MM.1S (cell line): ENCODE measurements at regions not wholly inside any gene's neighbourhood (a gene's known extent, or its start where the extent isn't known, plus 50 kb on each side); places are given as distances from the start of the nearest gene placed in this dataset.

Experiments
- DNase-seq: peaks from one replicate; pipeline ENCODE4 v3.0.0-alpha.2; 2015
- H2AFZ ChIP-seq: fragments of 300-600 bp; sonication (generic); 2 replicates; pipeline ENCODE4 v1.6.0; 2016; ENCODE audit warnings: antibody characterized with exemption, low read length
- H3F3A ChIP-seq: fragments of 300-600 bp; sonication (generic); 2 replicates; pipeline ENCODE4 v1.6.1; 2016; ENCODE audit warnings: mild to moderate bottlenecking, antibody characterized with exemption, low read length, moderate library complexity, mixed read lengths; ENCODE audit not compliant: insufficient read depth
- H3K27ac ChIP-seq: fragments of 300-600 bp; sonication (generic); 2 replicates; pipeline ENCODE4 v1.5.1; 2016; ENCODE audit warnings: mild to moderate bottlenecking, low read length
- H3K27me3 ChIP-seq: fragments of 300-600 bp; sonication (generic); replicated peaks from 2 replicates; pipeline ENCODE4 v1.6.0; 2016; ENCODE audit warnings: low read length; ENCODE audit not compliant: insufficient read depth
- H3K36me3 ChIP-seq: fragments of 300-600 bp; sonication (generic); replicated peaks from 2 replicates; pipeline ENCODE4 v1.6.1; 2016; ENCODE audit warnings: mild to moderate bottlenecking, low read length, mixed read lengths; ENCODE audit not compliant: insufficient read depth
- H3K4me1 ChIP-seq: fragments of 300-600 bp; sonication (generic); 2 replicates; pipeline ENCODE4 v1.6.1; 2016; ENCODE audit warnings: low read length, mixed read lengths
- H3K4me2 ChIP-seq: fragments of 300-600 bp; sonication (generic); 2 replicates; pipeline ENCODE4 v1.6.0; 2016; ENCODE audit warnings: low read depth, low read length
- H3K4me3 ChIP-seq: fragments of 300-600 bp; sonication (generic); 2 replicates; pipeline ENCODE4 v1.5.1; 2016; ENCODE audit warnings: low read length, mixed read lengths
- H3K79me2 ChIP-seq: fragments of 300-600 bp; sonication (generic); 2 replicates; pipeline ENCODE4 v1.6.1; 2016; ENCODE audit warnings: mixed run types, low read length, mixed read lengths
- H3K9ac ChIP-seq: fragments of 300-600 bp; sonication (generic); 2 replicates; pipeline ENCODE4 v1.6.1; 2016; ENCODE audit warnings: low read length, mixed read lengths
- H3K9me2 ChIP-seq: fragments of 300-600 bp; sonication (generic); replicated peaks from 2 replicates; pipeline ENCODE4 v1.6.1; 2016; ENCODE audit warnings: mild to moderate bottlenecking, low read length, mixed read lengths; ENCODE audit not compliant: insufficient read depth
- H3K9me3 ChIP-seq: fragments of 300-600 bp; sonication (generic); replicated peaks from 2 replicates; pipeline ENCODE4 v1.6.1; 2016; ENCODE audit warnings: mild to moderate bottlenecking, low read length, mixed read lengths; ENCODE audit not compliant: insufficient read depth
- H4K20me1 ChIP-seq: fragments of 300-600 bp; sonication (generic); 2 replicates; pipeline ENCODE4 v1.6.1; 2016; ENCODE audit warnings: mild to moderate bottlenecking, low read length, moderate library complexity, mixed read lengths; ENCODE audit not compliant: insufficient read depth
- EZH2 ChIP-seq: fragments of 300-600 bp; sonication (generic); optimal IDR thresholded peaks from 2 replicates; pipeline ENCODE3; 2017; ENCODE audit warnings: low read depth, mild to moderate bottlenecking, antibody characterized with exemption, low read length, mixed read lengths
- EZH2phosphoT487 ChIP-seq: fragments of 300-600 bp; sonication (generic); IDR thresholded peaks from 2 replicates; pipeline ENCODE4 v1.6.1; 2018; ENCODE audit warnings: antibody characterized with exemption, low read length
- TF ChIP-seq, protein P1 (sequence below): fragments of 300-600 bp; sonication (generic); IDR thresholded peaks from 2 replicates; pipeline ENCODE4 v1.5.1; 2016; ENCODE audit warnings: antibody characterized with exemption, low read length, mixed read lengths

- Histone ChIP-seq H3K36me3 (no peaks in the 10 kb centered on the region), H2AFZ (no peak overlapping the region), H3K79me2 (no peaks in the 10 kb centered on the region), H3K27ac (no peak overlapping the region), H3F3A (no peaks in the 10 kb centered on the region), H3K4me2 (no peak overlapping the region), H4K20me1 (no peaks in the 10 kb centered on the region), H3K4me3 (no peak overlapping the region), H3K27me3 (no peaks in the 10 kb centered on the region), H3K9me3 (no peaks in the 10 kb centered on the region), H3K4me1 (no peaks in the 10 kb centered on the region), H3K9ac (no peak overlapping the region), H3K9me2 (no peaks in the 10 kb centered on the region)
- TF ChIP-seq, protein P1, sequence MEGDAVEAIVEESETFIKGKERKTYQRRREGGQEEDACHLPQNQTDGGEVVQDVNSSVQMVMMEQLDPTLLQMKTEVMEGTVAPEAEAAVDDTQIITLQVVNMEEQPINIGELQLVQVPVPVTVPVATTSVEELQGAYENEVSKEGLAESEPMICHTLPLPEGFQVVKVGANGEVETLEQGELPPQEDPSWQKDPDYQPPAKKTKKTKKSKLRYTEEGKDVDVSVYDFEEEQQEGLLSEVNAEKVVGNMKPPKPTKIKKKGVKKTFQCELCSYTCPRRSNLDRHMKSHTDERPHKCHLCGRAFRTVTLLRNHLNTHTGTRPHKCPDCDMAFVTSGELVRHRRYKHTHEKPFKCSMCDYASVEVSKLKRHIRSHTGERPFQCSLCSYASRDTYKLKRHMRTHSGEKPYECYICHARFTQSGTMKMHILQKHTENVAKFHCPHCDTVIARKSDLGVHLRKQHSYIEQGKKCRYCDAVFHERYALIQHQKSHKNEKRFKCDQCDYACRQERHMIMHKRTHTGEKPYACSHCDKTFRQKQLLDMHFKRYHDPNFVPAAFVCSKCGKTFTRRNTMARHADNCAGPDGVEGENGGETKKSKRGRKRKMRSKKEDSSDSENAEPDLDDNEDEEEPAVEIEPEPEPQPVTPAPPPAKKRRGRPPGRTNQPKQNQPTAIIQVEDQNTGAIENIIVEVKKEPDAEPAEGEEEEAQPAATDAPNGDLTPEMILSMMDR = no peak
- TF ChIP-seq EZH2 (no peak), EZH2phosphoT487 (no peak)
- no peak for DNase-seq
Measured at GRCh38 chr12:67911789-67912188, 77.5 kb upstream of the IFNG-AS1 start.

DNA sequence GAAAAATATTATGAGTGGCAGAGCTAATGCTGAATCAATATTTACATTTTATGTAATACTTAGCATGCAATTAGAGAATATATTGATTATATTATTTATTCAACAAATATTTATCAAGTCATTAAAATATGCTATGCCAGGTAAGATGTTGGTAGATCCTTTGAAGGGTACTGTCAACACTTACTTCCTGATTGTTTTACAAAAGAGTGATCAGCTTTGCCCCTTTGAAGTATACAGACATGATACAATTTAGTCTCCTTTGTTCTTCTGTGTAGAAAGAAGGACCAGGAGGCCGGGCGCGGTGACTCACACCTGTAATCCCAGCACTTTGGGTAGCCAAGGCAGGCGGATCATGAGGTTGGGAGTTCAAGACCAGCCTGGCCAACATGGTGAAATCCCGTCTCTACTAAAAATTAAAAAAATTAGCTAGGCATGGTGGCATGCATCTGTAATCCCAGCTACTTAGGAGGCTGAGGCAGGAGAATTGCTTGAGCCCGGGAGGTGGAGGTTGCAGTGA lies 73.9 kb upstream of the IFNG-AS1 start:
- H3K9me3 ChIP-seq = no peaks in the 10 kb centered on the region
- no peaks in the 10 kb centered on the region for H3K36me3 ChIP-seq
- H3K27me3 ChIP-seq = no peaks in the 10 kb centered on the region
- H3K79me2 ChIP-seq = no peaks in the 10 kb centered on the region
- H4K20me1 ChIP-seq = no peaks in the 10 kb centered on the region
- H3K4me1 ChIP-seq = no peaks in the 10 kb centered on the region
- H3K9ac ChIP-seq = no peak overlapping the region
- no peaks in the 10 kb centered on the region for H3F3A ChIP-seq
- H2AFZ ChIP-seq = no peak overlapping the region
- no peak for DNase-seq
- H3K4me2 ChIP-seq = no peak overlapping the region
- no peaks in the 10 kb centered on the region for H3K9me2 ChIP-seq
- no peak overlapping the region for H3K27ac ChIP-seq
- TF ChIP-seq EZH2phosphoT487 = no peak
- TF ChIP-seq, protein P1 = no peak
- no peak for TF ChIP-seq EZH2
- no peak overlapping the region for H3K4me3 ChIP-seq

GRCh38 chr12:67916266-67916970 lies 72.8 kb upstream of the IFNG-AS1 start:
- Histone ChIP-seq H2AFZ (no peak overlapping the region), H3K9ac (no peak overlapping the region), H3F3A (no peaks in the 10 kb centered on the region), H3K4me2 (no peak overlapping the region), H3K27ac (no peak overlapping the region), H3K4me1 (no peaks in the 10 kb centered on the region), H3K4me3 (no peak overlapping the region), H3K27me3 (no peaks in the 10 kb centered on the region), H3K36me3 (no peaks in the 10 kb centered on the region), H3K9me2 (no peaks in the 10 kb centered on the region), H3K79me2 (no peaks in the 10 kb centered on the region), H3K9me3 (no peaks in the 10 kb centered on the region), H4K20me1 (no peaks in the 10 kb centered on the region)
- DNase-seq = no peak
- TF ChIP-seq EZH2 (no peak), EZH2phosphoT487 (no peak)
- TF ChIP-seq, protein P1 = no peak
